Activated CD8-positive, alpha-beta T cell treated with anti-CD3 and anti-CD28 coated beads, Interleukin-2, amount 10 ng/mL, durations not matched to agents 7 days and 5 days (primary cell): ENCODE measurements at regions not wholly inside any gene's neighbourhood (a gene's known extent, or its start where the extent isn't known, plus 50 kb on each side); places are given as distances from the start of the nearest gene placed in this dataset.

Source experiments
- ATAC-seq: fragments of 150-1000 bp; cut with Tn5 transposase; one replicate; pipeline ENCODE4 v1.10.0; 2021; ENCODE audit warnings: moderate library complexity
- CTCF ChIA-PET: fragments of 350-600 bp; sonication (Branson Sonifier 250); formaldehyde crosslinking; loops from one replicate; lab custom pipeline; 2021; ENCODE audit warnings: antibody characterized with exemption; lab: Charles Lee
- POLR2A ChIA-PET: fragments of 350-600 bp; sonication (Branson Sonifier 250); formaldehyde crosslinking; loops from one replicate; lab custom pipeline; 2021; ENCODE audit warnings: antibody characterized with exemption; lab: Charles Lee
- DNase-seq: peaks from one replicate; pipeline ENCODE4 v3.0.0-alpha.2; 2020
- H3K27ac Mint-ChIP-seq: one replicate; pipeline ENCODE4 v1.8.0; 2021; ENCODE audit warnings: mild to moderate bottlenecking, mixed read lengths
- H3K27me3 Mint-ChIP-seq: one replicate; pipeline ENCODE4 v1.8.0; 2021; ENCODE audit warnings: low read depth, mixed read lengths
- H3K36me3 Mint-ChIP-seq: one replicate; pipeline ENCODE4 v1.8.0; 2021; ENCODE audit warnings: low read depth, mixed read lengths
- H3K4me1 Mint-ChIP-seq: one replicate; pipeline ENCODE4 v1.8.0; 2021; ENCODE audit warnings: low read depth, mixed read lengths
- H3K4me3 Mint-ChIP-seq: one replicate; pipeline ENCODE4 v1.8.0; 2021; ENCODE audit warnings: mild to moderate bottlenecking, mixed read lengths
- H3K9me3 Mint-ChIP-seq: one replicate; pipeline ENCODE4 v1.8.0; 2022; ENCODE audit warnings: mixed read lengths; ENCODE audit not compliant: insufficient read depth

- ChIA-PET CTCF (no interaction called here), POLR2A (no interaction called here)
- H3K4me1 Mint-ChIP-seq = no peaks in the 10 kb centered on the region
- no peaks in the 10 kb centered on the region for H3K27me3 Mint-ChIP-seq
- no peak overlapping the region for H3K4me3 Mint-ChIP-seq
- ATAC-seq (no peak), DNase-seq (no peak)
- H3K36me3 Mint-ChIP-seq = no peaks in the 10 kb centered on the region
- no peak overlapping the region for H3K27ac Mint-ChIP-seq
- H3K9me3 Mint-ChIP-seq = no peaks in the 10 kb centered on the region
Observed at GRCh38 chr2:225177098-225177497, 134.8 kb upstream of the DOCK10 start.

GRCh38 chr2:225173909-225174308 is 131.6 kb upstream of the DOCK10 start:
- Mint-ChIP-seq H3K4me3 (no peak overlapping the region), H3K27ac (no peak overlapping the region), H3K27me3 (no peaks in the 10 kb centered on the region), H3K36me3 (no peaks in the 10 kb centered on the region), H3K4me1 (no peaks in the 10 kb centered on the region), H3K9me3 (no peaks in the 10 kb centered on the region)
- ATAC-seq (no peak), DNase-seq (no peak)
- POLR2A ChIA-PET = no interaction called here
- CTCF ChIA-PET = interaction anchor here (0.8 kb wide), 1 partner anchor 11 kb away, joined by 3 read pairs; no protein-coding TSS in a partner anchor

- no peak for ATAC-seq
- ChIA-PET CTCF (no interaction called here), POLR2A (interaction anchor here (1.0 kb wide), 1 partner anchor 14 kb away, joined by 4 read pairs; no protein-coding TSS in a partner anchor)
- H3K4me1 Mint-ChIP-seq = no peaks in the 10 kb centered on the region
- no peak for DNase-seq
- no peak overlapping the region for H3K27ac Mint-ChIP-seq
- H3K36me3 Mint-ChIP-seq = no peaks in the 10 kb centered on the region
- no peaks in the 10 kb centered on the region for H3K9me3 Mint-ChIP-seq
- H3K4me3 Mint-ChIP-seq = no peak overlapping the region
- no peaks in the 10 kb centered on the region for H3K27me3 Mint-ChIP-seq
Observed at GRCh38 chr2:225171350-225171749, 129.1 kb upstream of the DOCK10 start.

GRCh38 chr2:225170162-225170561 is 127.9 kb upstream of the DOCK10 start:
- Mint-ChIP-seq H3K27me3 (peaks cover 2% of the 10 kb centered on the region), H3K27ac (no peak overlapping the region), H3K36me3 (no peaks in the 10 kb centered on the region), H3K4me3 (no peak overlapping the region), H3K4me1 (no peaks in the 10 kb centered on the region), H3K9me3 (no peaks in the 10 kb centered on the region)
- DNase-seq (no peak), ATAC-seq (no peak)
- CTCF ChIA-PET = no interaction called here
- POLR2A ChIA-PET = no interaction called here

GRCh38 chr2:225169396-225169795 is 127.1 kb upstream of the DOCK10 start:
- DNase-seq = no peak
- Mint-ChIP-seq H3K27me3 (peaks cover 5% of the 10 kb centered on the region), H3K4me1 (no peaks in the 10 kb centered on the region), H3K36me3 (no peaks in the 10 kb centered on the region), H3K4me3 (no peak overlapping the region), H3K9me3 (no peaks in the 10 kb centered on the region), H3K27ac (no peak overlapping the region)
- POLR2A ChIA-PET = no interaction called here
- CTCF ChIA-PET = no interaction called here
- no peak for ATAC-seq

GRCh38 chr2:225165052-225165451 is 122.8 kb upstream of the DOCK10 start:
- no peak overlapping the region for H3K4me3 Mint-ChIP-seq
- no peaks in the 10 kb centered on the region for H3K36me3 Mint-ChIP-seq
- no peak overlapping the region for H3K27ac Mint-ChIP-seq
- ChIA-PET POLR2A (no interaction called here), CTCF (no interaction called here)
- DNase-seq (no peak), ATAC-seq (no peak)
- no peaks in the 10 kb centered on the region for H3K9me3 Mint-ChIP-seq
- H3K27me3 Mint-ChIP-seq = peaks cover 7% of the 10 kb centered on the region
- H3K4me1 Mint-ChIP-seq = no peaks in the 10 kb centered on the region

GRCh38 chr2:225164401-225165050 is 122.3 kb upstream of the DOCK10 start:
- Mint-ChIP-seq H3K4me1 (no peaks in the 10 kb centered on the region), H3K4me3 (no peak overlapping the region), H3K9me3 (no peaks in the 10 kb centered on the region), H3K27me3 (peaks cover 7% of the 10 kb centered on the region), H3K36me3 (no peaks in the 10 kb centered on the region), H3K27ac (no peak overlapping the region)
- DNase-seq = no peak
- POLR2A ChIA-PET = no interaction called here
- no peak for ATAC-seq
- CTCF ChIA-PET = no interaction called here

GRCh38 chr2:225158360-225158759 is 116.1 kb upstream of the DOCK10 start:
- H3K27ac Mint-ChIP-seq = no peak overlapping the region
- ATAC-seq (no peak), DNase-seq (no peak)
- no peaks in the 10 kb centered on the region for H3K36me3 Mint-ChIP-seq
- H3K9me3 Mint-ChIP-seq = no peaks in the 10 kb centered on the region
- no peak overlapping the region for H3K4me3 Mint-ChIP-seq
- no peaks in the 10 kb centered on the region for H3K4me1 Mint-ChIP-seq
- ChIA-PET CTCF (no interaction called here), POLR2A (no interaction called here)
- peaks cover 3% of the 10 kb centered on the region for H3K27me3 Mint-ChIP-seq

GRCh38 chr2:225156853-225157451 is 114.7 kb upstream of the DOCK10 start:
- peaks cover 3% of the 10 kb centered on the region for H3K27me3 Mint-ChIP-seq
- H3K4me3 Mint-ChIP-seq = no peak overlapping the region
- H3K36me3 Mint-ChIP-seq = no peaks in the 10 kb centered on the region
- POLR2A ChIA-PET = no interaction called here
- no peak overlapping the region for H3K27ac Mint-ChIP-seq
- no peaks in the 10 kb centered on the region for H3K9me3 Mint-ChIP-seq
- CTCF ChIA-PET = no interaction called here
- DNase-seq (no peak), ATAC-seq (no peak)
- no peaks in the 10 kb centered on the region for H3K4me1 Mint-ChIP-seq

- H3K9me3 Mint-ChIP-seq = no peaks in the 10 kb centered on the region
- H3K36me3 Mint-ChIP-seq = no peaks in the 10 kb centered on the region
- no peak for ATAC-seq
- no peaks in the 10 kb centered on the region for H3K4me1 Mint-ChIP-seq
- ChIA-PET POLR2A (no interaction called here), CTCF (no interaction called here)
- DNase-seq = no peak
- H3K4me3 Mint-ChIP-seq = no peak overlapping the region
- H3K27me3 Mint-ChIP-seq = no peaks in the 10 kb centered on the region
- H3K27ac Mint-ChIP-seq = no peak overlapping the region
Observed at GRCh38 chr2:225140723-225141122, 98.5 kb upstream of the DOCK10 start.

- ChIA-PET POLR2A (no interaction called here), CTCF (no interaction called here)
- no peaks in the 10 kb centered on the region for H3K9me3 Mint-ChIP-seq
Observed at GRCh38 chr2:225137971-225138370, 95.7 kb upstream of the DOCK10 start.

GRCh38 chr2:225136552-225136951 is 94.3 kb upstream of the DOCK10 start:
- ChIA-PET POLR2A (no interaction called here), CTCF (no interaction called here)
- Mint-ChIP-seq H3K4me3 (no peak overlapping the region), H3K4me1 (no peaks in the 10 kb centered on the region), H3K27ac (no peak overlapping the region), H3K36me3 (no peaks in the 10 kb centered on the region), H3K9me3 (no peaks in the 10 kb centered on the region), H3K27me3 (no peaks in the 10 kb centered on the region)
- ATAC-seq (no peak), DNase-seq (no peak)

More at GRCh38 chr2:225137971-225138370, 95.7 kb upstream of the DOCK10 start:
- no peak overlapping the region for H3K27ac Mint-ChIP-seq
- no peak for DNase-seq
- H3K36me3 Mint-ChIP-seq = no peaks in the 10 kb centered on the region
- no peaks in the 10 kb centered on the region for H3K4me1 Mint-ChIP-seq
- H3K4me3 Mint-ChIP-seq = no peak overlapping the region
- no peak for ATAC-seq
- no peaks in the 10 kb centered on the region for H3K27me3 Mint-ChIP-seq
